Body of pancreas (tissue), 4 donors: ENCODE measurements at regions not wholly inside any gene's neighbourhood (a gene's known extent, or its start where the extent isn't known, plus 50 kb on each side); places are given as distances from the start of the nearest gene placed in this dataset.

Source experiments
- ATAC-seq: fragments of 150-250 bp; one replicate; pipeline ENCODE4 v1.9.1; 2016
- DNase-seq, 4 donors: peaks; one replicate each; pipeline ENCODE4 v3.0.0-alpha.2; 2019
- H3K27ac ChIP-seq, 4 donors: fragments of 200-600 bp; sonication (generic); 1 replicate in 3 of 4; 2 replicates in 1 of 4; pipeline versions ENCODE4 v1.5.1 to v1.6.1; 2016 to 2019; ENCODE audit warnings: mild to moderate bottlenecking in 1 of 4, mixed read lengths in 1 of 4, moderate library complexity in 1 of 4
- H3K27me3 ChIP-seq, 2 donors: fragments of 200-600 bp; sonication (generic); one replicate each; pipeline ENCODE4 v1.6.0; 2016; ENCODE audit warnings: mild to moderate bottlenecking in 1 of 2
- H3K36me3 ChIP-seq, 2 donors: fragments of 200-600 bp; sonication (generic); replicated peaks in 1 of 2; 2 replicates each; pipeline ENCODE4 v1.5.1; 2016; ENCODE audit warnings: low read depth in 2 of 2; ENCODE audit not compliant: insufficient read depth in 1 of 2
- H3K4me1 ChIP-seq: fragments of 200-600 bp; sonication (generic); one replicate; pipeline ENCODE4 v1.6.0; 2016
- H3K4me3 ChIP-seq, 2 donors: fragments of 200-600 bp; sonication (generic); 1 replicate in 1 of 2; 2 replicates in 1 of 2; pipeline ENCODE4 v1.5.1; 2016 to 2019
- H3K9me3 ChIP-seq, 3 donors: fragments of 200-600 bp; sonication (generic); 1 replicate in 2 of 3; 2 replicates in 1 of 3; pipeline ENCODE4 v1.5.1; 2016
- CTCF ChIP-seq, 7 experiments: fragments of 450-650 bp in 4 of 7; fragments of 200-600 bp in 3 of 7; sonication (generic) in 3 of 7; IDR thresholded peaks; one replicate each; pipeline ENCODE4 v1.5.1; 2016 to 2019; ENCODE audit warnings: antibody characterized with exemption in 7 of 7
- POLR2A ChIP-seq, 3 donors: fragments of 450-650 bp; IDR thresholded peaks; one replicate each; pipeline ENCODE4 v1.6.1; 2016; ENCODE audit warnings: antibody characterized with exemption in 3 of 3, mild to moderate bottlenecking in 2 of 3
- WGBS, 2 donors: methylation state at CpG; one replicate each; pipeline ENCODE4 v1.1.5; 2017; 5-methylcytosine and 5-hydroxymethylcytosine counted together
- intact Hi-C: fragments of 100-400 bp; cut with DNase I; formaldehyde crosslinking; loops from one replicate; pipeline ENCODE4 v1.15.1; 2023

GRCh38 chr13:40409278-40409677, 257.2 kb downstream of the FOXO1 start:
- no peak for DNase-seq
- intact Hi-C loops: no loop called here
- TF ChIP-seq CTCF (IDR thresholded peaks at IDR 0.05): no peak
- TF ChIP-seq POLR2A (IDR thresholded peaks at IDR 0.05): no peak
- Histone ChIP-seq H3K27ac (no peak overlapping the region), H3K4me3 (no peak overlapping the region), H3K36me3 (no peaks in the 10 kb centered on the region), H3K4me1 (no peaks in the 10 kb centered on the region), H3K27me3 (no peaks in the 10 kb centered on the region), H3K9me3 (no peaks in the 10 kb centered on the region)
- ATAC-seq: no peak
- 65 to 79% methylated on average over 2 of the region's 2 CpGs for WGBS, 2 donors

- intact Hi-C loops: no loop called here
Observed at GRCh38 chr13:40410315-40410714, 256.1 kb downstream of the FOXO1 start.

GRCh38 chr13:40420160-40420740, 246.2 kb downstream of the FOXO1 start:
- intact Hi-C loops: no loop called here
- H3K4me1 ChIP-seq: no peaks in the 10 kb centered on the region
- TF ChIP-seq CTCF (IDR thresholded peaks at IDR 0.05) (no peak), POLR2A (IDR thresholded peaks at IDR 0.05) (no peak)
- 77 to 86% methylated on average over 5 to 6 of the region's 6 CpGs for WGBS, 2 donors
- no peak overlapping the region for H3K27ac ChIP-seq
- ATAC-seq (no peak), DNase-seq (no peak)
- no peak overlapping the region for H3K4me3 ChIP-seq
- no peaks in the 10 kb centered on the region for H3K27me3 ChIP-seq
- no peaks in the 10 kb centered on the region for H3K9me3 ChIP-seq
- H3K36me3 ChIP-seq: no peaks in the 10 kb centered on the region

More at GRCh38 chr13:40410315-40410714, 256.1 kb downstream of the FOXO1 start:
- no peaks in the 10 kb centered on the region for H3K9me3 ChIP-seq
- no peak for ATAC-seq
- no peak overlapping the region for H3K4me3 ChIP-seq
- TF ChIP-seq POLR2A (IDR thresholded peaks at IDR 0.05): no peak
- TF ChIP-seq CTCF (IDR thresholded peaks at IDR 0.05): no peak
- H3K27ac ChIP-seq: no peak overlapping the region
- no peak for DNase-seq
- no peaks in the 10 kb centered on the region for H3K36me3 ChIP-seq
- no peaks in the 10 kb centered on the region for H3K4me1 ChIP-seq
- H3K27me3 ChIP-seq: no peaks in the 10 kb centered on the region
- 96 to 97% methylated on average over 1 of the region's 1 CpG for WGBS, 2 donors

GRCh38 chr13:40422588-40423235, 243.7 kb downstream of the FOXO1 start:
- H3K27me3 ChIP-seq: no peaks in the 10 kb centered on the region
- 80 to 88% methylated on average over 4 of the region's 4 CpGs for WGBS, 2 donors
- no peak overlapping the region for H3K4me3 ChIP-seq
- DNase-seq (no peak), ATAC-seq (no peak)
- TF ChIP-seq POLR2A (IDR thresholded peaks at IDR 0.05) (no peak), CTCF (IDR thresholded peaks at IDR 0.05) (no peak)
- H3K27ac ChIP-seq: no peak overlapping the region
- intact Hi-C loops: no loop called here
- H3K36me3 ChIP-seq: no peaks in the 10 kb centered on the region
- H3K9me3 ChIP-seq: no peaks in the 10 kb centered on the region
- no peaks in the 10 kb centered on the region for H3K4me1 ChIP-seq

- Histone ChIP-seq H3K27ac (no peak overlapping the region), H3K9me3 (no peaks in the 10 kb centered on the region), H3K27me3 (no peaks in the 10 kb centered on the region), H3K4me3 (no peak overlapping the region), H3K36me3 (no peaks in the 10 kb centered on the region), H3K4me1 (peaks cover 6% of the 10 kb centered on the region)
- no peak for TF ChIP-seq CTCF (IDR thresholded peaks at IDR 0.05)
- no peak for TF ChIP-seq POLR2A (IDR thresholded peaks at IDR 0.05)
- DNase-seq (no peak), ATAC-seq (no peak)
- intact Hi-C loops: no loop called here
- 79 to 100% methylated on average over 1 of the region's 1 CpG for WGBS, 2 donors
Observed at GRCh38 chr13:40428354-40428753, 238.1 kb downstream of the FOXO1 start.
